Astrocyte (in vitro differentiated cells and primary cell): ENCODE measurements at regions not wholly inside any gene's neighbourhood (a gene's known extent, or its start where the extent isn't known, plus 50 kb on each side); places are given as distances from the start of the nearest gene placed in this dataset.

Experiments used
- DNase-seq: peaks from one replicate; pipeline ENCODE4 v3.0.0-alpha.2; 2010; ENCODE audit warnings: low read depth
- FAIRE-seq: peaks from 2 replicates; lab custom pipeline; 2011; peaks lifted over from hg19 to GRCh38; lab: Jason Lieb, UNC
- H2AFZ ChIP-seq: 2 replicates; pipeline ENCODE4 v1.6.0; 2012; ENCODE audit warnings: low read depth, low read length, inconsistent platforms
- H3K27ac ChIP-seq: 2 replicates; pipeline ENCODE4 v1.5.1; 2011; ENCODE audit warnings: low read depth, low read length, inconsistent platforms
- H3K27me3 ChIP-seq: 2 replicates; pipeline ENCODE4 v1.6.0; 2011; ENCODE audit warnings: low read length, inconsistent platforms; ENCODE audit not compliant: insufficient read depth
- H3K36me3 ChIP-seq: 2 replicates; pipeline ENCODE4 v1.5.1; 2011; ENCODE audit warnings: low read length, inconsistent platforms; ENCODE audit not compliant: insufficient read depth
- H3K4me1 ChIP-seq: 2 replicates; pipeline ENCODE4 v1.5.1; 2011; ENCODE audit warnings: low read length, inconsistent platforms; ENCODE audit not compliant: insufficient read depth
- H3K4me2 ChIP-seq: 2 replicates; pipeline ENCODE4 v1.6.0; 2012; ENCODE audit warnings: low read length, inconsistent platforms
- H3K4me3 ChIP-seq: 2 replicates; pipeline ENCODE4 v1.5.1; 2011; ENCODE audit warnings: low read depth, mild to moderate bottlenecking, low read length, inconsistent platforms; ENCODE audit not compliant: insufficient read depth
- H3K79me2 ChIP-seq: 2 replicates; pipeline ENCODE4 v1.6.0; 2012; ENCODE audit warnings: mild to moderate bottlenecking, low read length, inconsistent platforms; ENCODE audit not compliant: insufficient read depth
- H3K9ac ChIP-seq: 2 replicates; pipeline ENCODE4 v1.6.0; 2012; ENCODE audit warnings: mild to moderate bottlenecking, low read length, inconsistent platforms
- H3K9me3 ChIP-seq: 2 replicates; pipeline ENCODE4 v1.5.1; 2012; ENCODE audit warnings: low read depth, mild to moderate bottlenecking, low read length, inconsistent platforms; ENCODE audit not compliant: insufficient read depth
- H4K20me1 ChIP-seq: 2 replicates; pipeline ENCODE4 v1.6.0; 2012; ENCODE audit warnings: low read length, inconsistent platforms; ENCODE audit not compliant: insufficient read depth
- H3K27ac Mint-ChIP-seq: one replicate; pipeline ENCODE4 v1.8.0; 2021; ENCODE audit warnings: mild to moderate bottlenecking, mixed read lengths; ENCODE audit not compliant: unreplicated experiment
- H3K27me3 Mint-ChIP-seq: one replicate; pipeline ENCODE4 v1.8.0; 2021; ENCODE audit warnings: low read depth, mixed read lengths; ENCODE audit not compliant: unreplicated experiment
- H3K36me3 Mint-ChIP-seq: one replicate; pipeline ENCODE4 v1.8.0; 2021; ENCODE audit warnings: low read depth, mixed read lengths; ENCODE audit not compliant: unreplicated experiment
- H3K4me1 Mint-ChIP-seq: one replicate; pipeline ENCODE4 v1.8.0; 2021; ENCODE audit warnings: low read depth, mixed read lengths; ENCODE audit not compliant: unreplicated experiment
- H3K4me3 Mint-ChIP-seq: one replicate; pipeline ENCODE4 v1.8.0; 2021; ENCODE audit warnings: mild to moderate bottlenecking, moderate library complexity, mixed read lengths; ENCODE audit not compliant: unreplicated experiment
- H3K9me3 Mint-ChIP-seq: one replicate; pipeline ENCODE4 v1.8.0; 2021; ENCODE audit warnings: mild to moderate bottlenecking, mixed read lengths; ENCODE audit not compliant: unreplicated experiment
- EZH2 ChIP-seq: IDR thresholded peaks from 2 replicates; pipeline ENCODE4 v1.6.1; 2012; ENCODE audit warnings: mild to moderate bottlenecking, low read length, inconsistent platforms; ENCODE audit not compliant: insufficient read depth
- TF ChIP-seq, protein P1 (sequence below): IDR thresholded peaks from 2 replicates; pipeline ENCODE4 v1.5.1; 2011; ENCODE audit warnings: low read depth, mild to moderate bottlenecking, inconsistent platforms, low read length, moderate library complexity; ENCODE audit not compliant: insufficient read depth

DNA sequence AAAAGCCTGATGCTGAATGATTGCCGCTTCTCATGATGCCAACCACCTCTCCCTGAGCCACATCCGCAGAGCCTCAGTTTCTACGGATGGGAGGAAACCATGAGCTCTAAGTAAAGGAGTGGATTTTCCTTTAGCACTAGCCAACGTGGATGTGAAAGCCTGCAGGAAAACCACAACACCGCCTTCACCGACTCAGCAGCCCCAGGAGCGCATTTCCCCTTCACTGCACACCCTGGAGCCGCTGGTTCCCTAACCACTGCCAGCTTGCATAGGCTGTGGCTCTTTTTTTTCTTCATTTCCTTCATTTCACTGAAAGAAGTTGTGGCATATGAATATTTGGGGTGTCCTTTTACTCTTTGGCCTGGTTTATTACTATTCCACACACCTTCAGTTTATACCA lies 50.5 kb upstream of the SSTR4 start:
- TF ChIP-seq, protein P1, sequence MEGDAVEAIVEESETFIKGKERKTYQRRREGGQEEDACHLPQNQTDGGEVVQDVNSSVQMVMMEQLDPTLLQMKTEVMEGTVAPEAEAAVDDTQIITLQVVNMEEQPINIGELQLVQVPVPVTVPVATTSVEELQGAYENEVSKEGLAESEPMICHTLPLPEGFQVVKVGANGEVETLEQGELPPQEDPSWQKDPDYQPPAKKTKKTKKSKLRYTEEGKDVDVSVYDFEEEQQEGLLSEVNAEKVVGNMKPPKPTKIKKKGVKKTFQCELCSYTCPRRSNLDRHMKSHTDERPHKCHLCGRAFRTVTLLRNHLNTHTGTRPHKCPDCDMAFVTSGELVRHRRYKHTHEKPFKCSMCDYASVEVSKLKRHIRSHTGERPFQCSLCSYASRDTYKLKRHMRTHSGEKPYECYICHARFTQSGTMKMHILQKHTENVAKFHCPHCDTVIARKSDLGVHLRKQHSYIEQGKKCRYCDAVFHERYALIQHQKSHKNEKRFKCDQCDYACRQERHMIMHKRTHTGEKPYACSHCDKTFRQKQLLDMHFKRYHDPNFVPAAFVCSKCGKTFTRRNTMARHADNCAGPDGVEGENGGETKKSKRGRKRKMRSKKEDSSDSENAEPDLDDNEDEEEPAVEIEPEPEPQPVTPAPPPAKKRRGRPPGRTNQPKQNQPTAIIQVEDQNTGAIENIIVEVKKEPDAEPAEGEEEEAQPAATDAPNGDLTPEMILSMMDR: no peak
- no peak for TF ChIP-seq EZH2
- Mint-ChIP-seq H3K4me3 (no peak overlapping the region), H3K36me3 (no peaks in the 10 kb centered on the region), H3K9me3 (peaks cover 2% of the 10 kb centered on the region), H3K27ac (no peak overlapping the region), H3K27me3 (peaks cover 6% of the 10 kb centered on the region), H3K4me1 (peaks cover 21% of the 10 kb centered on the region)
- FAIRE-seq (no peak), DNase-seq (no peak)
- no peak overlapping the region for H3K27ac ChIP-seq
- no peak overlapping the region for H3K4me2 ChIP-seq
- H4K20me1 ChIP-seq: no peaks in the 10 kb centered on the region
- H3K79me2 ChIP-seq: no peaks in the 10 kb centered on the region
- H3K4me3 ChIP-seq: no peak overlapping the region
- H2AFZ ChIP-seq: no peak overlapping the region
- no peaks in the 10 kb centered on the region for H3K27me3 ChIP-seq
- H3K9me3 ChIP-seq: no peaks in the 10 kb centered on the region
- H3K36me3 ChIP-seq: no peaks in the 10 kb centered on the region
- no peak overlapping the region for H3K9ac ChIP-seq
- no peaks in the 10 kb centered on the region for H3K4me1 ChIP-seq

- Histone ChIP-seq H3K9me3 (no peaks in the 10 kb centered on the region), H2AFZ (no peak overlapping the region), H3K79me2 (no peaks in the 10 kb centered on the region), H3K9ac (no peak overlapping the region), H3K27me3 (no peaks in the 10 kb centered on the region), H3K4me3 (no peak overlapping the region), H3K36me3 (no peaks in the 10 kb centered on the region), H4K20me1 (no peaks in the 10 kb centered on the region), H3K4me2 (no peak overlapping the region), H3K27ac (no peak overlapping the region), H3K4me1 (no peaks in the 10 kb centered on the region)
- H3K4me3 Mint-ChIP-seq: no peak overlapping the region
- DNase-seq (no peak), FAIRE-seq (no peak)
- TF ChIP-seq, protein P1: no peak
- no peak for TF ChIP-seq EZH2
- no peaks in the 10 kb centered on the region for H3K36me3 Mint-ChIP-seq
- H3K9me3 Mint-ChIP-seq: peaks cover 4% of the 10 kb centered on the region
- H3K27ac Mint-ChIP-seq: no peak overlapping the region
- H3K27me3 Mint-ChIP-seq: peaks cover 7% of the 10 kb centered on the region
- peaks cover 21% of the 10 kb centered on the region for H3K4me1 Mint-ChIP-seq
Observed at GRCh38 chr20:22985239-22985778, 49.8 kb upstream of the SSTR4 start.
